Tibial nerve (tissue), 4 donors: ENCODE measurements at regions not wholly inside any gene's neighbourhood (a gene's known extent, or its start where the extent isn't known, plus 50 kb on each side); places are given as distances from the start of the nearest gene placed in this dataset.

Experiments used
- EP300 ChIP-seq, 2 donors: sonication (generic); formaldehyde crosslinking; IDR thresholded peaks; one replicate each; pipeline ENCODE4 v1.6.1; 2017; ENCODE audit warnings: antibody characterized with exemption in 2 of 2, mild to moderate bottlenecking in 1 of 2
- POLR2A ChIP-seq, 2 donors: fragments of 450-650 bp; IDR thresholded peaks; one replicate each; pipeline ENCODE4 v1.6.1; 2017; ENCODE audit warnings: antibody characterized with exemption in 2 of 2, mild to moderate bottlenecking in 2 of 2, moderate library complexity in 2 of 2
- TF ChIP-seq, protein P1 (sequence below), 5 experiments: fragments of 200-600 bp in 3 of 5; fragments of 450-650 bp in 2 of 5; sonication (generic) in 3 of 5; IDR thresholded peaks; one replicate each; pipeline ENCODE4 v1.5.1; 2016 to 2019; ENCODE audit warnings: antibody characterized with exemption in 5 of 5, mild to moderate bottlenecking in 3 of 5, moderate library complexity in 2 of 5

GRCh38 chr20:55761100-55761499 is 244.2 kb downstream of the CBLN4 start:
- TF ChIP-seq POLR2A (IDR thresholded peaks at IDR 0.05) (no peak), EP300 (IDR thresholded peaks at IDR 0.05) (no peak)
- TF ChIP-seq, protein P1, sequence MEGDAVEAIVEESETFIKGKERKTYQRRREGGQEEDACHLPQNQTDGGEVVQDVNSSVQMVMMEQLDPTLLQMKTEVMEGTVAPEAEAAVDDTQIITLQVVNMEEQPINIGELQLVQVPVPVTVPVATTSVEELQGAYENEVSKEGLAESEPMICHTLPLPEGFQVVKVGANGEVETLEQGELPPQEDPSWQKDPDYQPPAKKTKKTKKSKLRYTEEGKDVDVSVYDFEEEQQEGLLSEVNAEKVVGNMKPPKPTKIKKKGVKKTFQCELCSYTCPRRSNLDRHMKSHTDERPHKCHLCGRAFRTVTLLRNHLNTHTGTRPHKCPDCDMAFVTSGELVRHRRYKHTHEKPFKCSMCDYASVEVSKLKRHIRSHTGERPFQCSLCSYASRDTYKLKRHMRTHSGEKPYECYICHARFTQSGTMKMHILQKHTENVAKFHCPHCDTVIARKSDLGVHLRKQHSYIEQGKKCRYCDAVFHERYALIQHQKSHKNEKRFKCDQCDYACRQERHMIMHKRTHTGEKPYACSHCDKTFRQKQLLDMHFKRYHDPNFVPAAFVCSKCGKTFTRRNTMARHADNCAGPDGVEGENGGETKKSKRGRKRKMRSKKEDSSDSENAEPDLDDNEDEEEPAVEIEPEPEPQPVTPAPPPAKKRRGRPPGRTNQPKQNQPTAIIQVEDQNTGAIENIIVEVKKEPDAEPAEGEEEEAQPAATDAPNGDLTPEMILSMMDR (IDR thresholded peaks at IDR 0.05), result no peak
